WI38 (cell line): ENCODE measurements at regions not wholly inside any gene's neighbourhood (a gene's known extent, or its start where the extent isn't known, plus 50 kb on each side); places are given as distances from the start of the nearest gene placed in this dataset.

Experiments
- H3K4me3 ChIP-seq: 2 replicates; pipeline ENCODE4 v1.5.1; 2011; ENCODE audit warnings: low read depth, mild to moderate bottlenecking, control low read depth, low read length
- CTCF ChIP-seq: IDR thresholded peaks from 2 replicates; pipeline ENCODE4 v1.5.1; 2012; ENCODE audit warnings: low read depth, mild to moderate bottlenecking, control low read depth, low read length

GRCh38 chr10:90418869-90419652, 438.8 kb downstream of the HTR7 start:
- no peak for TF ChIP-seq CTCF
- no peak overlapping the region for H3K4me3 ChIP-seq

- no peak overlapping the region for H3K4me3 ChIP-seq
- TF ChIP-seq CTCF: no peak
Measured at GRCh38 chr10:90420637-90421318, 437.1 kb downstream of the HTR7 start.

GRCh38 chr10:90421874-90422273, 436.0 kb downstream of the HTR7 start:
- TF ChIP-seq CTCF: no peak
- H3K4me3 ChIP-seq: no peak overlapping the region

GRCh38 chr10:90424730-90425129, 433.1 kb downstream of the HTR7 start:
- no peak overlapping the region for H3K4me3 ChIP-seq
- TF ChIP-seq CTCF: no peak

- no peak for TF ChIP-seq CTCF
- no peak overlapping the region for H3K4me3 ChIP-seq
Measured at GRCh38 chr10:90430186-90430585, 427.7 kb downstream of the HTR7 start.

GRCh38 chr10:90432866-90433265, 425.0 kb downstream of the HTR7 start:
- TF ChIP-seq CTCF: no peak
- H3K4me3 ChIP-seq: no peak overlapping the region

GRCh38 chr10:90435296-90435695, 422.5 kb downstream of the HTR7 start:
- no peak for TF ChIP-seq CTCF
- no peak overlapping the region for H3K4me3 ChIP-seq
